Fibroblast of lung (primary cell): ENCODE measurements at regions not wholly inside any gene's neighbourhood (a gene's known extent, or its start where the extent isn't known, plus 50 kb on each side); places are given as distances from the start of the nearest gene placed in this dataset.

ENCODE experiments used
- EZH2 ChIP-seq: IDR thresholded peaks from 2 replicates; pipeline ENCODE4 v1.5.1; 2012; ENCODE audit warnings: low read length, control low read depth, mild to moderate bottlenecking; ENCODE audit errors: missing control alignments
- TF ChIP-seq, protein P1 (sequence below), 2 donors: IDR thresholded peaks in 1 of 2; conservative IDR thresholded peaks in 1 of 2; 1 replicate in 1 of 2; 2 replicates in 1 of 2; pipeline ENCODE4 v1.5.1; 2011 to 2012; ENCODE audit warnings: low read length in 2 of 2, control low read depth in 1 of 2, inconsistent platforms in 1 of 2, low read depth in 1 of 2, mild to moderate bottlenecking in 1 of 2

DNA sequence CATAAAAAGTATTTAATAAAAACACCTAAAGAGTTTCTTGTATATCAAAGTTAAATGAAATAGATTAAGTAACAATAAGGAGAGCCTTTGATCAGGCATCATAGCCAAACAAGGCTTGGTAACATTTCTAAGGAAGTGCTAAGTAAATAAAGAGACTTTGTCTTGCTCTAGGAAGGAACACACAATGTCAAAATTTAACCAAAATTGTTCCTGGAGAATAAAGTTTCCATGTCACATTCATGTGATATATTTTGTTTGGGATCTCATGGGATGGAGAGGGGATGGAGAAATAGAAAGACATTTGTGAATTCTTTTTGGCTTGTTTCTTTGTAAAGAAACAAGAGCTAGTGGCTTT, 201.9 kb upstream of the DTNBP1 start:
- TF ChIP-seq, protein P1, sequence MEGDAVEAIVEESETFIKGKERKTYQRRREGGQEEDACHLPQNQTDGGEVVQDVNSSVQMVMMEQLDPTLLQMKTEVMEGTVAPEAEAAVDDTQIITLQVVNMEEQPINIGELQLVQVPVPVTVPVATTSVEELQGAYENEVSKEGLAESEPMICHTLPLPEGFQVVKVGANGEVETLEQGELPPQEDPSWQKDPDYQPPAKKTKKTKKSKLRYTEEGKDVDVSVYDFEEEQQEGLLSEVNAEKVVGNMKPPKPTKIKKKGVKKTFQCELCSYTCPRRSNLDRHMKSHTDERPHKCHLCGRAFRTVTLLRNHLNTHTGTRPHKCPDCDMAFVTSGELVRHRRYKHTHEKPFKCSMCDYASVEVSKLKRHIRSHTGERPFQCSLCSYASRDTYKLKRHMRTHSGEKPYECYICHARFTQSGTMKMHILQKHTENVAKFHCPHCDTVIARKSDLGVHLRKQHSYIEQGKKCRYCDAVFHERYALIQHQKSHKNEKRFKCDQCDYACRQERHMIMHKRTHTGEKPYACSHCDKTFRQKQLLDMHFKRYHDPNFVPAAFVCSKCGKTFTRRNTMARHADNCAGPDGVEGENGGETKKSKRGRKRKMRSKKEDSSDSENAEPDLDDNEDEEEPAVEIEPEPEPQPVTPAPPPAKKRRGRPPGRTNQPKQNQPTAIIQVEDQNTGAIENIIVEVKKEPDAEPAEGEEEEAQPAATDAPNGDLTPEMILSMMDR (conservative IDR thresholded peaks at IDR 0.05 in 1 of 2, IDR thresholded peaks at IDR 0.05 in 1 of 2; ENCODE audit: low read depth in 1 of 2, low read length in 2 of 2), result no peak
- TF ChIP-seq EZH2, result no peak
